Natural killer cell (primary cell): ENCODE measurements at regions not wholly inside any gene's neighbourhood (a gene's known extent, or its start where the extent isn't known, plus 50 kb on each side); places are given as distances from the start of the nearest gene placed in this dataset.

Experiments
- ATAC-seq, 3 donors: fragments of 150-1000 bp in 2 of 3; fragments of 200-7000 bp in 1 of 3; cut with Tn5 transposase; 1 replicate in 1 of 3; 2 replicates in 2 of 3; pipeline ENCODE4 v1.10.0; 2021; ENCODE audit warnings: mild to moderate bottlenecking in 2 of 3, moderate library complexity in 2 of 3
- DNase-seq, 2 donors: peaks; one replicate each; pipeline versions ENCODE4 v3.0.0 to v3.0.0-alpha.2; 2013 to 2021; ENCODE audit warnings: mixed read lengths in 1 of 2
- H3K27ac ChIP-seq: one replicate; pipeline ENCODE4 v1.5.1; 2013; ENCODE audit warnings: mild to moderate bottlenecking, low read length
- H3K27me3 ChIP-seq: one replicate; pipeline ENCODE4 v1.6.1; 2013; ENCODE audit warnings: low read length; ENCODE audit not compliant: control insufficient read depth, insufficient read depth
- H3K36me3 ChIP-seq: one replicate; pipeline ENCODE4 v1.6.1; 2013; ENCODE audit warnings: low read length; ENCODE audit not compliant: control insufficient read depth, insufficient read depth
- H3K4me1 ChIP-seq: one replicate; pipeline ENCODE4 v1.6.1; 2013; ENCODE audit warnings: low read length; ENCODE audit not compliant: control insufficient read depth, insufficient read depth
- H3K4me3 ChIP-seq: one replicate; pipeline ENCODE4 v1.5.1; 2013; ENCODE audit warnings: low read length
- H3K9me3 ChIP-seq: one replicate; pipeline ENCODE4 v1.6.1; 2013; ENCODE audit warnings: low read length; ENCODE audit not compliant: control insufficient read depth, insufficient read depth
- H3K27ac Mint-ChIP-seq, 2 donors: one replicate each; pipeline ENCODE4 v1.8.0; 2022; ENCODE audit warnings: mild to moderate bottlenecking in 2 of 2, mixed read lengths in 2 of 2, moderate library complexity in 1 of 2
- H3K27me3 Mint-ChIP-seq, 2 donors: one replicate each; pipeline ENCODE4 v1.8.0; 2022; ENCODE audit warnings: low read depth in 2 of 2, mixed read lengths in 2 of 2
- H3K36me3 Mint-ChIP-seq: one replicate; pipeline ENCODE4 v1.8.0; 2022; ENCODE audit warnings: mixed read lengths
- H3K4me1 Mint-ChIP-seq, 2 donors: one replicate each; pipeline ENCODE4 v1.8.0; 2022; ENCODE audit warnings: mixed read lengths in 2 of 2
- H3K4me3 Mint-ChIP-seq: one replicate; pipeline ENCODE4 v1.8.0; 2022; ENCODE audit warnings: mild to moderate bottlenecking, moderate library complexity, mixed read lengths
- H3K9me3 Mint-ChIP-seq, 2 donors: one replicate each; pipeline ENCODE4 v1.8.0; 2022; ENCODE audit warnings: mixed read lengths in 2 of 2
- WGBS: methylation state at CpG from one replicate; pipeline ENCODE4 v1.1.7; 2013; ENCODE audit warnings: missing lambda C conversion rate; ENCODE audit not compliant: insufficient coverage; 5-methylcytosine and 5-hydroxymethylcytosine counted together
- intact Hi-C: fragments of 100-400 bp; cut with micrococcal nuclease; formaldehyde crosslinking; loops from one replicate; pipeline ENCODE4 v1.14.2; 2022
- TF ChIP-seq, protein P1 (sequence below): fragments of 200-600 bp; IDR thresholded peaks from one replicate; pipeline ENCODE4 v1.8.0; 2022; ENCODE audit warnings: antibody characterized with exemption

DNA sequence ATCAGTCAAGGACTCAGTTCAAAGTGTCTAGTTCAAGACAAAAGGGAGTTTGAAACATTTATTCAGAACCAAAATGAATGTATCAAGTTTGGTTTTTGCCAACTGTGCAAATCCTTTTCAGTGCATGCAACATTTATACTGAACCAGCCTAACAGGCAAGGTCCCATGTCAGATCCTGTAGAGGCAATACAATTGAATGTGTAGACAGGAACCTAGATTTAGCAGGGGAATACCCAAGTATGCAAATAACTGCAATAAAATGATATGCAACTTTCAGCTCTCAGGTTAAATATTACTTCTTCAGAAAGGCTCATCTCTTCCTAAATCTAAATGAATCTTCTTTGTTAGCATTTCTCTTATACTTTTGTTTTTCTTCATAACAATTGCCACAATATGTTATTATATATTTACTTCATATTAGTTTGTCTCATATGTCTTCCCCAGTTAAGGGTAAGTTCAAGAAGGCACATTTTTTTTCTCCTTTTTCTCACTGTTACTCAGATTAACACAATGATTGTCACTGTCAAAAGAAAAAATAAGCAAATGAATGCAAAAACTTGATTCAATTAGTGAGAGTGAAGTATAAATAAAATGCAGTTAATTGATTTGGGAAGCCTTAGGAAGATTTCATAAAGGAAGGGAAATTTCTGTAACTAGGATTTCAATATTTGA is 163.9 kb upstream of the RASA1 start:
- H3K27me3 Mint-ChIP-seq = no peaks in the 10 kb centered on the region
- no peaks in the 10 kb centered on the region for H3K36me3 ChIP-seq
- no peak overlapping the region for H3K4me3 ChIP-seq
- H3K9me3 Mint-ChIP-seq = peaks cover 0 to 3% of the 10 kb centered on the region in 2 donors
- no peak overlapping the region for H3K27ac Mint-ChIP-seq
- intact Hi-C loops = no loop called here
- peaks cover 6% of the 10 kb centered on the region for H3K4me1 ChIP-seq
- H3K9me3 ChIP-seq = no peaks in the 10 kb centered on the region
- no peak overlapping the region for H3K4me3 Mint-ChIP-seq
- ATAC-seq (no peak), DNase-seq (no peak)
- no peak overlapping the region for H3K27ac ChIP-seq
- H3K27me3 ChIP-seq = no peaks in the 10 kb centered on the region
- peaks cover 23 to 36% of the 10 kb centered on the region in 2 donors for H3K4me1 Mint-ChIP-seq
- TF ChIP-seq, protein P1, sequence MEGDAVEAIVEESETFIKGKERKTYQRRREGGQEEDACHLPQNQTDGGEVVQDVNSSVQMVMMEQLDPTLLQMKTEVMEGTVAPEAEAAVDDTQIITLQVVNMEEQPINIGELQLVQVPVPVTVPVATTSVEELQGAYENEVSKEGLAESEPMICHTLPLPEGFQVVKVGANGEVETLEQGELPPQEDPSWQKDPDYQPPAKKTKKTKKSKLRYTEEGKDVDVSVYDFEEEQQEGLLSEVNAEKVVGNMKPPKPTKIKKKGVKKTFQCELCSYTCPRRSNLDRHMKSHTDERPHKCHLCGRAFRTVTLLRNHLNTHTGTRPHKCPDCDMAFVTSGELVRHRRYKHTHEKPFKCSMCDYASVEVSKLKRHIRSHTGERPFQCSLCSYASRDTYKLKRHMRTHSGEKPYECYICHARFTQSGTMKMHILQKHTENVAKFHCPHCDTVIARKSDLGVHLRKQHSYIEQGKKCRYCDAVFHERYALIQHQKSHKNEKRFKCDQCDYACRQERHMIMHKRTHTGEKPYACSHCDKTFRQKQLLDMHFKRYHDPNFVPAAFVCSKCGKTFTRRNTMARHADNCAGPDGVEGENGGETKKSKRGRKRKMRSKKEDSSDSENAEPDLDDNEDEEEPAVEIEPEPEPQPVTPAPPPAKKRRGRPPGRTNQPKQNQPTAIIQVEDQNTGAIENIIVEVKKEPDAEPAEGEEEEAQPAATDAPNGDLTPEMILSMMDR = no peak
- no peaks in the 10 kb centered on the region for H3K36me3 Mint-ChIP-seq

DNA sequence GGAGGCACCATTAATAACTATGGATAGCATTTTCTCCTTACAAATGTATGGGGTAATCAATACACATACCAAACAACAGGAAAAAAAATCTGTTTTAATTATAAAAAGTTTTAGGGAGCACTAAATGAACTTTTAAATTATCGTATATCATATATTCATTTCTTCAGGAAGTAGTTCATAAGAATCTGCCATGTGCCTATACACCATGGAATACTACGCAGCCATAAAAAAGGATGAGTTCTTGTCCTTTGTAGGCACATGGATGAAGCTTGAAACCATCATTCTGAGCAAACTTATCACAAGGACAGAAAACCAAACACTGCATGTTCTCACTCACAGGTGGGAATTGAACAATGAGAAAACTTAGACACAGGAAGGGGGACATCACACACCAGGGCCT is 162.1 kb upstream of the RASA1 start:
- TF ChIP-seq, protein P1 = no peak
- no peaks in the 10 kb centered on the region for H3K36me3 Mint-ChIP-seq
- H3K9me3 Mint-ChIP-seq = peaks cover 0 to 3% of the 10 kb centered on the region in 2 donors
- no peak for ATAC-seq
- H3K27me3 Mint-ChIP-seq = no peaks in the 10 kb centered on the region
- H3K27ac Mint-ChIP-seq = no peak overlapping the region
- Histone ChIP-seq H3K27me3 (no peaks in the 10 kb centered on the region), H3K4me3 (no peak overlapping the region), H3K4me1 (peaks cover 6% of the 10 kb centered on the region), H3K36me3 (no peaks in the 10 kb centered on the region), H3K27ac (no peak overlapping the region), H3K9me3 (no peaks in the 10 kb centered on the region)
- peaks cover 22 to 25% of the 10 kb centered on the region in 2 donors for H3K4me1 Mint-ChIP-seq
- 50% methylated on average over 2 of the region's 2 CpGs for WGBS
- DNase-seq = no peak
- H3K4me3 Mint-ChIP-seq = no peak overlapping the region
- intact Hi-C loops = no loop called here

DNA sequence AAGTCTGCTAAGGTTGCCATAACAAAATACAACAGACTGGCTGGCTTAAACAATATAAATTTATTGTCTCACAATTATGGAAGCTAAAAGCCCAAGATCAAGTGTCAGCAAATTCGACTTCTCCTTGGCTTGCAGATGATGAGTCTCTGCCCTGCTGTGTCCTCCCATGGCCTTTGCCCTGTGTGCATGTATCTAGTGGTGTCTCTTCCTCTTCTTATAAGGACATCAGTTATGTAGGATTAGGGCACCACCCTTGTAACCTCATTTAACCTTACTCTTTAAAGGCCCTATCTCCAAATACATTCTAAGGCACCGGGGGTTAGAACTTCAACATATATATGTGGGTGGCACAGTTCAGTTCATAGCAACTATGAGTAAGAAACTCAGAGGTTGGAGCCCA is 157.9 kb upstream of the RASA1 start:
- Mint-ChIP-seq H3K27ac (no peak overlapping the region), H3K36me3 (no peaks in the 10 kb centered on the region), H3K27me3 (no peaks in the 10 kb centered on the region), H3K4me1 (peaks cover 7 to 15% of the 10 kb centered on the region in 2 donors), H3K9me3 (peaks cover 0 to 3% of the 10 kb centered on the region in 2 donors), H3K4me3 (no peak overlapping the region)
- no peak for DNase-seq
- TF ChIP-seq, protein P1 = no peak
- 90% methylated on average over 2 of the region's 2 CpGs for WGBS
- no peaks in the 10 kb centered on the region for H3K36me3 ChIP-seq
- no peak for ATAC-seq
- intact Hi-C loops = no loop called here
- no peaks in the 10 kb centered on the region for H3K9me3 ChIP-seq
- H3K27me3 ChIP-seq = no peaks in the 10 kb centered on the region
- H3K4me1 ChIP-seq = no peaks in the 10 kb centered on the region
- H3K27ac ChIP-seq = no peak overlapping the region
- no peak overlapping the region for H3K4me3 ChIP-seq

DNA sequence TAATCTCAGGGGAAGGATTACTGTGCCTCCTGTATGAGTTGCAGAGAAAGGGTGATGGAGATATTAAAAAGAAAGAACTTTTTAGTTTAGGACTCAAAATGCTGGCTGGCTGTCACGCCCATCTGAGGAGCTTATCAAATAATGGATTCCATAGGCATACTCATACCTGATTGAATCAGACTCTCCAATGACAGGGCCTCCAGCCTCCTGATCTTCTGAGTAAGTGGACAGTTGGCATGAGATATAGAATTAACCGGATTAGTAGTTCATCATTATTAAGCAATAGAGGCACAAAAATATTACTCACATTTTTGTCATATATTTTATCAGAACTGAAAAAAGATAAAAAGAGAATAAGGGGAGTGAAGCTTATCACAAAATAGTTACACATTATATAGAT is 157.0 kb upstream of the RASA1 start:
- WGBS = 100% methylated on average over 1 of the region's 2 CpGs
- no peaks in the 10 kb centered on the region for H3K36me3 Mint-ChIP-seq
- no peak overlapping the region for H3K4me3 Mint-ChIP-seq
- no peak overlapping the region for H3K27ac Mint-ChIP-seq
- no peak for ATAC-seq
- Histone ChIP-seq H3K27me3 (no peaks in the 10 kb centered on the region), H3K27ac (no peak overlapping the region), H3K4me3 (no peak overlapping the region), H3K36me3 (no peaks in the 10 kb centered on the region), H3K9me3 (no peaks in the 10 kb centered on the region), H3K4me1 (no peaks in the 10 kb centered on the region)
- intact Hi-C loops = no loop called here
- no peaks in the 10 kb centered on the region for H3K27me3 Mint-ChIP-seq
- H3K4me1 Mint-ChIP-seq = peaks cover 7 to 15% of the 10 kb centered on the region in 2 donors
- DNase-seq = no peak
- TF ChIP-seq, protein P1 = no peak
- H3K9me3 Mint-ChIP-seq = no peaks in the 10 kb centered on the region
